ENCODE measurements at regions not wholly inside any gene's neighbourhood (a gene's known extent, or its start where the extent isn't known, plus 50 kb on each side); places are given as distances from the start of the nearest gene placed in this dataset.

- no peak for TF ChIP-seq CTCF (IDR thresholded peaks at IDR 0.05; ENCODE audit: low read length)
- TF ChIP-seq EZH2 (IDR thresholded peaks at IDR 0.05; ENCODE audit: borderline replicate concordance, low read length) = no peak
Observed at GRCh38 chr18:8496186-8496585, 113.1 kb upstream of the RAB12 start.

Data from OCI-LY1 (cell line).